A549 (cell line): ENCODE measurements at regions not wholly inside any gene's neighbourhood (a gene's known extent, or its start where the extent isn't known, plus 50 kb on each side); places are given as distances from the start of the nearest gene placed in this dataset.

ENCODE experiments used
- ATAC-seq, 2 experiments: fragments of 200-7000 bp in 1 of 2; fragments of >200 bp in 1 of 2; cut with Nextera tagmentation in 1 of 2; cut with Tn5 transposase in 1 of 2; 3 replicates each; pipeline versions ENCODE4 v1.8.0 to v1.9.1; 2018 to 2020; ENCODE audit warnings: mild to moderate bottlenecking in 1 of 2, moderate library complexity in 1 of 2
- CTCF ChIA-PET: fragments of 300-600 bp; sonication (Branson Sonifier 250); formaldehyde crosslinking; extraction: SDS; loops from one replicate; lab custom pipeline; 2021; ENCODE audit warnings: antibody characterized with exemption, inconsistent platforms; lab: Yijun Ruan, JAX
- POLR2A ChIA-PET: fragments of 350-600 bp; formaldehyde crosslinking; extraction: SDS; loops from one replicate; lab custom pipeline; 2021; ENCODE audit warnings: antibody characterized with exemption, inconsistent platforms; lab: Yijun Ruan, JAX
- DNase-seq, 2 experiments: peaks; one replicate each; pipeline versions ENCODE4 v3.0.0 to v3.0.0-alpha.2; 2011 to 2016; ENCODE audit warnings: low read depth in 1 of 2, low spot score in 1 of 2
- FAIRE-seq: peaks from 2 replicates; lab custom pipeline; 2011; peaks lifted over from hg19 to GRCh38; lab: Jason Lieb, UNC
- H3K27ac ChIP-seq, 2 experiments: fragments of >200 bp; sonication (Bioruptor Twin); formaldehyde crosslinking; 3 replicates each; pipeline ENCODE4 v1.5.1; 2016 to 2017
- H3K4me1 ChIP-seq: fragments of >200 bp; sonication (Bioruptor Twin); formaldehyde crosslinking; 3 replicates; pipeline ENCODE4 v1.6.1; 2016
- H3K4me2 ChIP-seq: fragments of >200 bp; sonication (Bioruptor Twin); formaldehyde crosslinking; 3 replicates; pipeline ENCODE4 v1.6.1; 2016
- H3K4me3 ChIP-seq: fragments of >200 bp; sonication (Bioruptor Twin); formaldehyde crosslinking; 3 replicates; pipeline ENCODE4 v1.5.1; 2016
- H3K9me3 ChIP-seq: fragments of >200 bp; sonication (Bioruptor Twin); formaldehyde crosslinking; 3 replicates; pipeline ENCODE4 v1.6.1; 2016
- CBX2 ChIP-seq: fragments of 200-600 bp; sonication (generic); IDR thresholded peaks from 2 replicates; pipeline ENCODE4 v1.6.1; 2016; ENCODE audit warnings: low read depth, mild to moderate bottlenecking, borderline replicate concordance
- CEBPB ChIP-seq, 2 experiments: fragments of >200 bp in 1 of 2; sonication (Bioruptor Twin) in 1 of 2; formaldehyde crosslinking in 1 of 2; IDR thresholded peaks; 2 replicates each; pipeline ENCODE4 v1.6.1; 2012 to 2016
- CHD2 ChIP-seq: fragments of 150-350 bp; IDR thresholded peaks from 2 replicates; pipeline ENCODE4 v1.6.1; 2014; ENCODE audit warnings: low read length; ENCODE audit not compliant: partially characterized antibody
- CTCF ChIP-seq: fragments of >200 bp; sonication (Bioruptor Twin); formaldehyde crosslinking; IDR thresholded peaks from 3 replicates; pipeline ENCODE4 v1.5.1; 2016
- ELK1 ChIP-seq: fragments of 150-350 bp; IDR thresholded peaks from 2 replicates; pipeline ENCODE4 v1.6.1; 2014; ENCODE audit warnings: low read depth, mild to moderate bottlenecking, low read length
- ESRRA ChIP-seq: fragments of 150-350 bp; IDR thresholded peaks from 2 replicates; pipeline ENCODE4 v1.6.1; 2014; ENCODE audit warnings: mild to moderate bottlenecking, low read length, borderline replicate concordance
- FOSL2 ChIP-seq, 2 experiments: fragments of 450-650 bp in 1 of 2; fragments of >200 bp in 1 of 2; sonication (Bioruptor Twin) in 1 of 2; formaldehyde crosslinking; IDR thresholded peaks; 2 replicates each; pipeline versions ENCODE4 v1.5.0 to v1.6.1; 2016 to 2020; ENCODE audit warnings: mild to moderate bottlenecking in 1 of 2, moderate library complexity in 1 of 2
- GATA3 ChIP-seq: IDR thresholded peaks from 2 replicates; pipeline ENCODE4 v1.6.1; 2012; ENCODE audit warnings: borderline replicate concordance
- HEYL ChIP-seq: fragments of 250-450 bp; sonication (Bioruptor Pico); IDR thresholded peaks from 2 replicates; pipeline ENCODE4 v1.8.0; 2021; ENCODE audit warnings: mild to moderate bottlenecking, moderate library complexity
- HOXA7 ChIP-seq: fragments of 250-450 bp; sonication (Bioruptor Pico); IDR thresholded peaks from 2 replicates; pipeline ENCODE4 v1.5.0; 2020; ENCODE audit warnings: mild to moderate bottlenecking, moderate library complexity
- HOXB13 ChIP-seq: fragments of 250-450 bp; sonication (Bioruptor Pico); IDR thresholded peaks from 2 replicates; pipeline ENCODE4 v1.5.0; 2020; ENCODE audit warnings: low read depth, mild to moderate bottlenecking, moderate library complexity
- KDM1A ChIP-seq: fragments of 200-600 bp; sonication (generic); IDR thresholded peaks from 2 replicates; pipeline ENCODE4 v1.6.1; 2016; ENCODE audit warnings: low read depth, mild to moderate bottlenecking
- MYC ChIP-seq: IDR thresholded peaks from 2 replicates; pipeline ENCODE4 v1.6.1; 2012; ENCODE audit warnings: mild to moderate bottlenecking, inconsistent platforms, low read length, improper control_type of control experiment, borderline replicate concordance
- NPAS2 ChIP-seq: fragments of 250-450 bp; sonication (Bioruptor Pico); IDR thresholded peaks from 2 replicates; pipeline ENCODE4 v1.8.0; 2022; ENCODE audit warnings: mild to moderate bottlenecking, moderate library complexity, borderline replicate concordance
- NR3C1 ChIP-seq: fragments of >200 bp; sonication (Bioruptor Twin); formaldehyde crosslinking; IDR thresholded peaks from 3 replicates; pipeline ENCODE4 v1.6.1; 2017
- PBX3 ChIP-seq: IDR thresholded peaks from 2 replicates; pipeline ENCODE4 v1.6.1; 2012
- PHF8 ChIP-seq: fragments of 200-600 bp; sonication (generic); IDR thresholded peaks from 2 replicates; pipeline ENCODE4 v1.6.1; 2016; ENCODE audit warnings: low read depth, mild to moderate bottlenecking, antibody characterized with exemption, moderate library complexity, borderline replicate concordance
- POLR2A ChIP-seq: IDR thresholded peaks from 2 replicates; pipeline ENCODE4 v1.6.1; 2012; ENCODE audit warnings: mild to moderate bottlenecking, low read length
- POLR2AphosphoS2 ChIP-seq: conservative IDR thresholded peaks from 2 replicates; pipeline ENCODE4 v1.6.1; 2012; ENCODE audit warnings: low read length, improper control_type of control experiment, inconsistent platforms
- RNF2 ChIP-seq: fragments of 200-600 bp; sonication (generic); IDR thresholded peaks from 2 replicates; pipeline ENCODE4 v1.6.1; 2016; ENCODE audit warnings: low read depth, mild to moderate bottlenecking, antibody characterized with exemption, moderate library complexity, borderline replicate concordance
- SMC3 ChIP-seq: fragments of >200 bp; sonication (Bioruptor Twin); formaldehyde crosslinking; IDR thresholded peaks from 3 replicates; pipeline ENCODE4 v1.6.1; 2018; ENCODE audit warnings: inconsistent platforms
- TFCP2L1 ChIP-seq: fragments of 250-450 bp; sonication (Bioruptor Pico); IDR thresholded peaks from 2 replicates; pipeline ENCODE4 v1.5.0; 2021; ENCODE audit warnings: mild to moderate bottlenecking
- TP53 ChIP-seq: fragments of 250-450 bp; sonication (Bioruptor Pico); IDR thresholded peaks from 2 replicates; pipeline ENCODE4 v1.5.0; 2021; ENCODE audit warnings: mild to moderate bottlenecking, moderate library complexity
- ZSCAN20 ChIP-seq: fragments of 250-450 bp; sonication (Bioruptor Pico); IDR thresholded peaks from 2 replicates; pipeline ENCODE4 v1.8.0; 2022; ENCODE audit warnings: mild to moderate bottlenecking, moderate library complexity
- WGBS: methylation state at CpG from one replicate; pipeline ENCODE4 v1.1.6; 2017; ENCODE audit errors: missing lambda C conversion rate; 5-methylcytosine and 5-hydroxymethylcytosine counted together
- TF ChIP-seq, protein P1 (sequence below): fragments of 200-600 bp; sonication (generic); IDR thresholded peaks from 2 replicates; pipeline ENCODE4 v1.6.1; 2016; ENCODE audit warnings: antibody characterized with exemption, mild to moderate bottlenecking, moderate library complexity
- TF ChIP-seq, protein P2 (sequence below): fragments of 250-450 bp; sonication (Bioruptor Pico); IDR thresholded peaks from 2 replicates; pipeline ENCODE4 v1.5.0; 2020; ENCODE audit warnings: low read depth, mild to moderate bottlenecking, moderate library complexity

GRCh38 chr4:14807856-14808255 lies 194.4 kb upstream of the CPEB2 start:
- Histone ChIP-seq H3K27ac (no peak overlapping the region), H3K4me2 (no peak overlapping the region), H3K4me1 (no peaks in the 10 kb centered on the region), H3K4me3 (no peak overlapping the region)
- ChIA-PET POLR2A (no interaction called here), CTCF (interaction anchor here (0.5 kb wide), 1 partner anchor 1639 kb away, joined by 3 read pairs; no protein-coding TSS in a partner anchor)
- ATAC-seq (no peak), FAIRE-seq (no peak)
- no peak for TF ChIP-seq CTCF
- TF ChIP-seq POLR2A, result no peak
- no peak for TF ChIP-seq GATA3
- TF ChIP-seq FOSL2 (IDR thresholded peaks at IDR 0.05), result no peak
- no peak for TF ChIP-seq FOSL2 (CRISPR knock-in tag; IDR thresholded peaks at IDR 0.05)
- TF ChIP-seq, protein P1, sequence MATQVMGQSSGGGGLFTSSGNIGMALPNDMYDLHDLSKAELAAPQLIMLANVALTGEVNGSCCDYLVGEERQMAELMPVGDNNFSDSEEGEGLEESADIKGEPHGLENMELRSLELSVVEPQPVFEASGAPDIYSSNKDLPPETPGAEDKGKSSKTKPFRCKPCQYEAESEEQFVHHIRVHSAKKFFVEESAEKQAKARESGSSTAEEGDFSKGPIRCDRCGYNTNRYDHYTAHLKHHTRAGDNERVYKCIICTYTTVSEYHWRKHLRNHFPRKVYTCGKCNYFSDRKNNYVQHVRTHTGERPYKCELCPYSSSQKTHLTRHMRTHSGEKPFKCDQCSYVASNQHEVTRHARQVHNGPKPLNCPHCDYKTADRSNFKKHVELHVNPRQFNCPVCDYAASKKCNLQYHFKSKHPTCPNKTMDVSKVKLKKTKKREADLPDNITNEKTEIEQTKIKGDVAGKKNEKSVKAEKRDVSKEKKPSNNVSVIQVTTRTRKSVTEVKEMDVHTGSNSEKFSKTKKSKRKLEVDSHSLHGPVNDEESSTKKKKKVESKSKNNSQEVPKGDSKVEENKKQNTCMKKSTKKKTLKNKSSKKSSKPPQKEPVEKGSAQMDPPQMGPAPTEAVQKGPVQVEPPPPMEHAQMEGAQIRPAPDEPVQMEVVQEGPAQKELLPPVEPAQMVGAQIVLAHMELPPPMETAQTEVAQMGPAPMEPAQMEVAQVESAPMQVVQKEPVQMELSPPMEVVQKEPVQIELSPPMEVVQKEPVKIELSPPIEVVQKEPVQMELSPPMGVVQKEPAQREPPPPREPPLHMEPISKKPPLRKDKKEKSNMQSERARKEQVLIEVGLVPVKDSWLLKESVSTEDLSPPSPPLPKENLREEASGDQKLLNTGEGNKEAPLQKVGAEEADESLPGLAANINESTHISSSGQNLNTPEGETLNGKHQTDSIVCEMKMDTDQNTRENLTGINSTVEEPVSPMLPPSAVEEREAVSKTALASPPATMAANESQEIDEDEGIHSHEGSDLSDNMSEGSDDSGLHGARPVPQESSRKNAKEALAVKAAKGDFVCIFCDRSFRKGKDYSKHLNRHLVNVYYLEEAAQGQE, result no peak
- no peak for TF ChIP-seq MYC
- TF ChIP-seq POLR2AphosphoS2, result no peak
- TF ChIP-seq ELK1, result no peak
- no peak for TF ChIP-seq CBX2
- TF ChIP-seq, all 56 proteins: peak for 0
- no peak for DNase-seq
- H3K9me3 ChIP-seq, result no peaks in the 10 kb centered on the region
- WGBS, result 65% methylated on average over 4 of the region's 4 CpGs

- Histone ChIP-seq H3K9me3 (no peaks in the 10 kb centered on the region), H3K27ac (no peak overlapping the region), H3K4me3 (no peak overlapping the region), H3K4me1 (no peaks in the 10 kb centered on the region), H3K4me2 (no peak overlapping the region)
- 21% methylated on average over 1 of the region's 2 CpGs for WGBS
- no peak for TF ChIP-seq TFCP2L1 (CRISPR knock-in tag)
- TF ChIP-seq FOSL2 (IDR thresholded peaks at IDR 0.05), result no peak
- TF ChIP-seq FOSL2 (CRISPR knock-in tag; IDR thresholded peaks at IDR 0.05), result no peak
- no peak for TF ChIP-seq RNF2
- no peak for TF ChIP-seq HOXB13 (CRISPR knock-in tag)
- TF ChIP-seq ESRRA, result no peak
- no peak for TF ChIP-seq CBX2
- no peak for TF ChIP-seq PHF8
- no peak for TF ChIP-seq KDM1A
- CTCF ChIA-PET, result interaction anchor here (0.6 kb wide), 1 partner anchor 33 kb away, joined by 3 read pairs; no protein-coding TSS in a partner anchor
- ATAC-seq (no peak), FAIRE-seq (no peak), DNase-seq (no peak)
- POLR2A ChIA-PET, result no interaction called here
These were observed 193.1 kb upstream of the CPEB2 start for GRCh38 chr4:14809203-14809602.

- Histone ChIP-seq H3K4me1 (no peaks in the 10 kb centered on the region), H3K9me3 (no peaks in the 10 kb centered on the region), H3K4me2 (no peak overlapping the region), H3K27ac (no peak overlapping the region), H3K4me3 (no peak overlapping the region)
- no peak for ATAC-seq
- POLR2A ChIA-PET, result no interaction called here
- DNase-seq, result no peak
- CTCF ChIA-PET, result no interaction called here
- 55% methylated on average over 2 of the region's 2 CpGs for WGBS
- FAIRE-seq, result no peak
- TF ChIP-seq KDM1A (no peak), ZSCAN20 (CRISPR knock-in tag) (no peak), HEYL (CRISPR knock-in tag) (no peak), FOSL2 (IDR thresholded peaks at IDR 0.05) (no peak), FOSL2 (CRISPR knock-in tag; IDR thresholded peaks at IDR 0.05) (no peak), RNF2 (no peak), NR3C1 (no peak), SMC3 (no peak), CEBPB (IDR thresholded peaks at IDR 0.05) (no peak), CHD2 (no peak), HOXA7 (no peak), TP53 (no peak), PHF8 (no peak), PBX3 (no peak), NPAS2 (no peak)
- TF ChIP-seq, protein P2, sequence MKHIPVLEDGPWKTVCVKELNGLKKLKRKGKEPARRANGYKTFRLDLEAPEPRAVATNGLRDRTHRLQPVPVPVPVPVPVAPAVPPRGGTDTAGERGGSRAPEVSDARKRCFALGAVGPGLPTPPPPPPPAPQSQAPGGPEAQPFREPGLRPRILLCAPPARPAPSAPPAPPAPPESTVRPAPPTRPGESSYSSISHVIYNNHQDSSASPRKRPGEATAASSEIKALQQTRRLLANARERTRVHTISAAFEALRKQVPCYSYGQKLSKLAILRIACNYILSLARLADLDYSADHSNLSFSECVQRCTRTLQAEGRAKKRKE (CRISPR knock-in tag), result no peak
These were observed 192.2 kb upstream of the CPEB2 start for GRCh38 chr4:14810121-14810520.
